OCI-LY7 (cell line): ENCODE measurements at regions not wholly inside any gene's neighbourhood (a gene's known extent, or its start where the extent isn't known, plus 50 kb on each side); places are given as distances from the start of the nearest gene placed in this dataset.

Source experiments
- EZH2phosphoT487 ChIP-seq: fragments of 200-600 bp; sonication (generic); IDR thresholded peaks from 2 replicates; pipeline ENCODE4 v1.6.1; 2018; ENCODE audit warnings: low read depth, borderline replicate concordance, mild to moderate bottlenecking, mixed run types, antibody characterized with exemption, low read length, moderate library complexity, mixed read lengths
- TF ChIP-seq, protein P1 (sequence below): fragments of 200-600 bp; sonication (generic); conservative IDR thresholded peaks from 2 replicates; pipeline ENCODE4 v1.5.1; 2014; ENCODE audit warnings: mild to moderate bottlenecking, antibody characterized with exemption, low read length, moderate library complexity, mixed read lengths

DNA sequence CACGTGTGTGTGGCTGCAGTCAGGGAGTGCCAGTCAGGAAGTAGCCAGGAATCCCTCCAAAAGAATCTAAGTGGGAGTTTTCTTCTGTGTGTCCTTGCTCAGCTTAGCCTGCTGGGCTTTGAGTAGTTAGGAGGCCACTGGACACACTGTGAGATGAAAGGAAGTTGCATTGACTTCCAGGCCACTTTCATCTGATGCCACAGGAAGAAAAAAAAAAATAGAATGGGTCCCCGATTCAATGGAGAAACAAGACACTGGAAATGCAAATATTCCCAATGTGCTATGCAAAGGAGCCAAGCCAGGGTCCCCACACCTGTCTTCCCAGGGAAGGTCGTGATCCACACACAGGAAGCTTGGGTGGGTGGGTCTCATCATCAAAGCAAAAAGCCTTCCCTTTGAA, 95.6 kb upstream of the E2F8 start:
- TF ChIP-seq, protein P1, sequence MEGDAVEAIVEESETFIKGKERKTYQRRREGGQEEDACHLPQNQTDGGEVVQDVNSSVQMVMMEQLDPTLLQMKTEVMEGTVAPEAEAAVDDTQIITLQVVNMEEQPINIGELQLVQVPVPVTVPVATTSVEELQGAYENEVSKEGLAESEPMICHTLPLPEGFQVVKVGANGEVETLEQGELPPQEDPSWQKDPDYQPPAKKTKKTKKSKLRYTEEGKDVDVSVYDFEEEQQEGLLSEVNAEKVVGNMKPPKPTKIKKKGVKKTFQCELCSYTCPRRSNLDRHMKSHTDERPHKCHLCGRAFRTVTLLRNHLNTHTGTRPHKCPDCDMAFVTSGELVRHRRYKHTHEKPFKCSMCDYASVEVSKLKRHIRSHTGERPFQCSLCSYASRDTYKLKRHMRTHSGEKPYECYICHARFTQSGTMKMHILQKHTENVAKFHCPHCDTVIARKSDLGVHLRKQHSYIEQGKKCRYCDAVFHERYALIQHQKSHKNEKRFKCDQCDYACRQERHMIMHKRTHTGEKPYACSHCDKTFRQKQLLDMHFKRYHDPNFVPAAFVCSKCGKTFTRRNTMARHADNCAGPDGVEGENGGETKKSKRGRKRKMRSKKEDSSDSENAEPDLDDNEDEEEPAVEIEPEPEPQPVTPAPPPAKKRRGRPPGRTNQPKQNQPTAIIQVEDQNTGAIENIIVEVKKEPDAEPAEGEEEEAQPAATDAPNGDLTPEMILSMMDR, result no peak
- TF ChIP-seq EZH2phosphoT487, result no peak
